K562 (cell line): ENCODE measurements at regions not wholly inside any gene's neighbourhood (a gene's known extent, or its start where the extent isn't known, plus 50 kb on each side); places are given as distances from the start of the nearest gene placed in this dataset.

Experiments used
- ATAC-seq: fragments of 200-7000 bp; cut with Tn5 transposase; 3 replicates; pipeline ENCODE4 v1.9.1; 2020; ENCODE audit warnings: moderate library complexity
- BruUV-seq: library from RNA; stranded (reverse); fragments of 400-500 nt; replicated peaks from 2 replicates; lab custom pipeline; 2021; lab: Mats Ljungman, UMichigan
- CTCF ChIA-PET: fragments of 300-600 bp; formaldehyde crosslinking; extraction: SDS; loops from one replicate; lab custom pipeline; 2021; ENCODE audit warnings: low intra/inter-chr PET ratio; lab: Yijun Ruan, JAX
- POLR2A ChIA-PET: fragments of 300-600, 350-650 bp; sonication (Branson Sonifier 250); formaldehyde crosslinking; extraction: SDS; loops from one replicate; lab custom pipeline; 2021; ENCODE audit warnings: antibody characterized with exemption, inconsistent platforms; lab: Yijun Ruan, JAX
- DNase-seq, 4 experiments: peaks; one replicate each; pipeline versions ENCODE4 v3.0.0 to v3.0.0-alpha.2; 2011 to 2018; ENCODE audit warnings: low spot score in 3 of 4, mixed read lengths in 3 of 4; ENCODE audit errors: extremely low read depth in 1 of 4
- FAIRE-seq: peaks from 2 replicates; lab custom pipeline; 2011; peaks lifted over from hg19 to GRCh38; lab: Jason Lieb, UNC
- H2AFZ ChIP-seq: 2 replicates; pipeline ENCODE4 v1.6.0; 2011; ENCODE audit warnings: low read depth, low read length, control low read depth, inconsistent platforms
- H3K27ac ChIP-seq: fragments of 200-600 bp; 3 replicates; pipeline ENCODE4 v1.8.0; 2011; ENCODE audit warnings: low read depth, mild to moderate bottlenecking, control low read depth, inconsistent platforms, low read length, moderate library complexity, mixed read lengths; ENCODE audit errors: extremely low read depth
- H3K27me3 ChIP-seq, 2 experiments: fragments of 300-600 bp in 1 of 2; 2 replicates in 1 of 2; 3 replicates in 1 of 2; pipeline versions ENCODE4 v1.6.0 to v1.8.0; 2011; ENCODE audit warnings: inconsistent platforms in 2 of 2, low read length in 2 of 2, mild to moderate bottlenecking in 1 of 2, mixed read lengths in 1 of 2, moderate library complexity in 1 of 2; ENCODE audit not compliant: control insufficient read depth in 2 of 2, insufficient read depth in 2 of 2
- H3K36me3 ChIP-seq: fragments of 300-600 bp; 3 replicates; pipeline ENCODE4 v1.8.0; 2011; ENCODE audit warnings: mild to moderate bottlenecking, low read length, inconsistent platforms; ENCODE audit not compliant: control insufficient read depth, insufficient read depth
- H3K4me1 ChIP-seq, 2 experiments: fragments of 200-600 bp in 1 of 2; replicated peaks in 1 of 2; 2 replicates in 1 of 2; 3 replicates in 1 of 2; pipeline versions ENCODE4 v1.5.1 to v1.8.0; 2011; ENCODE audit warnings: inconsistent platforms in 2 of 2, low read length in 2 of 2, mild to moderate bottlenecking in 1 of 2, mixed read lengths in 1 of 2, moderate library complexity in 1 of 2; ENCODE audit not compliant: control insufficient read depth in 2 of 2, insufficient read depth in 2 of 2
- H3K4me2 ChIP-seq: 2 replicates; pipeline ENCODE4 v1.6.1; 2011; ENCODE audit warnings: low read length, control low read depth, inconsistent platforms, mixed read lengths; ENCODE audit not compliant: insufficient read depth
- H3K4me3 ChIP-seq: fragments of 200-600 bp; sonication (generic), shearing (Covaris generic); 2 replicates; pipeline ENCODE4 v1.5.1; 2016; ENCODE audit warnings: control low read depth, inconsistent platforms
- H3K79me2 ChIP-seq: fragments of 200-600 bp; 3 replicates; pipeline ENCODE4 v1.8.0; 2011; ENCODE audit warnings: low read length, inconsistent platforms; ENCODE audit not compliant: control insufficient read depth, insufficient read depth
- H3K9ac ChIP-seq, 2 experiments: 2 replicates each; pipeline versions ENCODE4 v1.6.0 to v1.6.1; 2011; ENCODE audit warnings: low read depth in 2 of 2, low read length in 2 of 2, control low read depth in 1 of 2, inconsistent platforms in 1 of 2, mild to moderate bottlenecking in 1 of 2, mixed read lengths in 1 of 2; ENCODE audit not compliant: insufficient read depth in 1 of 2
- H3K9me1 ChIP-seq: one replicate; pipeline ENCODE4 v1.6.0; 2011; ENCODE audit warnings: inconsistent platforms, mild to moderate bottlenecking, low read length, moderate library complexity; ENCODE audit not compliant: control insufficient read depth, insufficient read depth
- H3K9me3 ChIP-seq: replicated peaks from 2 replicates; pipeline ENCODE4 v1.5.1; 2011; ENCODE audit warnings: low read depth, low read length, inconsistent platforms; ENCODE audit not compliant: control insufficient read depth, insufficient read depth
- H4K20me1 ChIP-seq: replicated peaks from 2 replicates; pipeline ENCODE4 v1.6.1; 2011; ENCODE audit warnings: low read length, inconsistent platforms, mixed read lengths; ENCODE audit not compliant: control insufficient read depth, insufficient read depth
- GABPB1 ChIP-seq: sonication (generic); formaldehyde crosslinking; IDR thresholded peaks from 2 replicates; pipeline ENCODE4 v1.8.0; 2022; ENCODE audit warnings: mild to moderate bottlenecking, missing genetic modification reagents
- HDAC3 ChIP-seq: fragments of 450-650 bp; IDR thresholded peaks from 2 replicates; pipeline ENCODE4 v1.6.1; 2018; ENCODE audit warnings: borderline replicate concordance, mild to moderate bottlenecking, moderate library complexity; ENCODE audit not compliant: partially characterized antibody
- HEY1 ChIP-seq: fragments of 250-450 bp; sonication (Bioruptor Pico); IDR thresholded peaks from 2 replicates; pipeline ENCODE4 v1.5.0; 2020; ENCODE audit warnings: mild to moderate bottlenecking, moderate library complexity, borderline replicate concordance
- MTA2 ChIP-seq: fragments of 450-650 bp; IDR thresholded peaks from 2 replicates; pipeline ENCODE4 v1.6.1; 2016; ENCODE audit warnings: low read depth
- PPARD ChIP-seq: fragments of 250-450 bp; sonication (Bioruptor Pico); IDR thresholded peaks from 2 replicates; pipeline ENCODE4 v1.8.0; 2022; ENCODE audit warnings: inconsistent platforms, mild to moderate bottlenecking, moderate library complexity
- TAF1 ChIP-seq: IDR thresholded peaks from 2 replicates; pipeline ENCODE4 v1.6.1; 2011; ENCODE audit warnings: mild to moderate bottlenecking, low read length, moderate library complexity; ENCODE audit not compliant: insufficient read depth, control insufficient read depth, severe bottlenecking; ENCODE audit errors: extremely low read depth
- TFAM ChIP-seq: fragments of 250-450 bp; sonication (Bioruptor Pico); conservative IDR thresholded peaks from 2 replicates; pipeline ENCODE4 v1.5.0; 2021; ENCODE audit warnings: mild to moderate bottlenecking, moderate library complexity
- ZBTB17 ChIP-seq: fragments of 450-650 bp; formaldehyde crosslinking; IDR thresholded peaks from 2 replicates; pipeline ENCODE4 v1.4.0; 2020; ENCODE audit warnings: mild to moderate bottlenecking
- ZFP30 ChIP-seq: fragments of 250-450 bp; sonication (Bioruptor Pico); IDR thresholded peaks from 2 replicates; pipeline ENCODE4 v1.8.0; 2022; ENCODE audit warnings: moderate library complexity, mild to moderate bottlenecking, inconsistent platforms, borderline replicate concordance
- ZNF121 ChIP-seq: sonication (generic); formaldehyde crosslinking; conservative IDR thresholded peaks from 2 replicates; pipeline ENCODE4 v1.8.0; 2022; ENCODE audit warnings: missing genetic modification reagents
- ZNF347 ChIP-seq: fragments of 450-650 bp; formaldehyde crosslinking; IDR thresholded peaks from 2 replicates; pipeline ENCODE4 v1.4.0; 2020; ENCODE audit warnings: low read depth, mild to moderate bottlenecking, moderate library complexity
- WGBS: fragments of 100-300 bp; shearing (Covaris generic); methylation state at CpG from one replicate; pipeline ENCODE4 v1.1.6; 2016; ENCODE audit warnings: low coverage, mixed read lengths; ENCODE audit not compliant: insufficient coverage; ENCODE audit errors: missing lambda C conversion rate; 5-methylcytosine and 5-hydroxymethylcytosine counted together
- in situ Hi-C: fragments of 300-500 bp; cut with MboI; formaldehyde crosslinking; loops from 4 replicates; pipeline ENCODE4 v1.15.0; 2018; ENCODE audit warnings: inconsistent platforms, mixed read lengths
- intact Hi-C: fragments of 100-400 bp; cut with micrococcal nuclease; formaldehyde crosslinking; loops from 2 replicates; pipeline ENCODE4 v1.14.2; 2022
- TF ChIP-seq, protein P1 (sequence below): fragments of 250-450 bp; sonication (Bioruptor Pico); IDR thresholded peaks from 2 replicates; pipeline ENCODE4 v1.4.0; 2020; ENCODE audit warnings: mild to moderate bottlenecking, moderate library complexity
- TF ChIP-seq, protein P2 (sequence below): fragments of 450-650 bp; IDR thresholded peaks from 2 replicates; pipeline ENCODE4 v1.6.1; 2018; ENCODE audit not compliant: partially characterized antibody
- TF ChIP-seq, protein P3 (sequence below): fragments of 450-650 bp; IDR thresholded peaks from 2 replicates; pipeline ENCODE4 v1.6.1; 2017; ENCODE audit warnings: antibody characterized with exemption

DNA sequence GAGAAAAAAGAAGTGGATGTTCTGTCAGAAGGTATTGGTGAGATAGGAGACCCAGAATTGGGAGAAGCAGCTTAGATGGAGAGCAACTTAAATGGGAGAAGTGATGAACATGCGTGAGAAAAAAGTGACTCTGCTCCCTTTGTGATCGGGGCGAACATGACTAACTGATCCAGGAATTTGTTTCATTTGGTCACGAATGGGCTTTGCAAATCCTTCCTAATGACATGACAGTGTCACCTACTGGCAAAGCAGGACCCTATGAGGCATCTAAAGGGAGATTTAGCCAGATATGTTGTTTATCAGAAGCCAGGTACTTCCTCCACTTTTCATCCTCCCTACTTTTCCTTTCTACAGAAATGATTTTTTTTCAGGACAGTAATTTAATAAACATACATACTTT, 787.4 kb upstream of the RGMB start:
- Histone ChIP-seq H3K9me3 (no peaks in the 10 kb centered on the region), H3K4me2 (no peak overlapping the region)
- WGBS = 0% methylated on average over 4 of the region's 4 CpGs
- TF ChIP-seq ZBTB17 (no peak), ZNF347 (CRISPR knock-in tag) (no peak), TFAM (CRISPR knock-in tag) (no peak), GABPB1 (CRISPR knock-in tag) (no peak), TAF1 (no peak), HEY1 (CRISPR knock-in tag) (no peak), HDAC3 (no peak), PPARD (CRISPR knock-in tag) (no peak), ZNF121 (no peak), MTA2 (no peak), ZFP30 (CRISPR knock-in tag) (no peak)
- TF ChIP-seq, protein P1, sequence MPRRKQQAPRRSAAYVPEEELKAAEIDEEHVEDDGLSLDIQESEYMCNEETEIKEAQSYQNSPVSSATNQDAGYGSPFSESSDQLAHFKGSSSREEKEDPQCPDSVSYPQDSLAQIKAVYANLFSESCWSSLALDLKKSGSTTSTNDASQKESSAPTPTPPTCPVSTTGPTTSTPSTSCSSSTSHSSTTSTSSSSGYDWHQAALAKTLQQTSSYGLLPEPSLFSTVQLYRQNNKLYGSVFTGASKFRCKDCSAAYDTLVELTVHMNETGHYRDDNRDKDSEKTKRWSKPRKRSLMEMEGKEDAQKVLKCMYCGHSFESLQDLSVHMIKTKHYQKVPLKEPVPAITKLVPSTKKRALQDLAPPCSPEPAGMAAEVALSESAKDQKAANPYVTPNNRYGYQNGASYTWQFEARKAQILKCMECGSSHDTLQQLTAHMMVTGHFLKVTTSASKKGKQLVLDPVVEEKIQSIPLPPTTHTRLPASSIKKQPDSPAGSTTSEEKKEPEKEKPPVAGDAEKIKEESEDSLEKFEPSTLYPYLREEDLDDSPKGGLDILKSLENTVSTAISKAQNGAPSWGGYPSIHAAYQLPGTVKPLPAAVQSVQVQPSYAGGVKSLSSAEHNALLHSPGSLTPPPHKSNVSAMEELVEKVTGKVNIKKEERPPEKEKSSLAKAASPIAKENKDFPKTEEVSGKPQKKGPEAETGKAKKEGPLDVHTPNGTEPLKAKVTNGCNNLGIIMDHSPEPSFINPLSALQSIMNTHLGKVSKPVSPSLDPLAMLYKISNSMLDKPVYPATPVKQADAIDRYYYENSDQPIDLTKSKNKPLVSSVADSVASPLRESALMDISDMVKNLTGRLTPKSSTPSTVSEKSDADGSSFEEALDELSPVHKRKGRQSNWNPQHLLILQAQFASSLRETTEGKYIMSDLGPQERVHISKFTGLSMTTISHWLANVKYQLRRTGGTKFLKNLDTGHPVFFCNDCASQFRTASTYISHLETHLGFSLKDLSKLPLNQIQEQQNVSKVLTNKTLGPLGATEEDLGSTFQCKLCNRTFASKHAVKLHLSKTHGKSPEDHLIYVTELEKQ (CRISPR knock-in tag) = no peak
- TF ChIP-seq, protein P2, sequence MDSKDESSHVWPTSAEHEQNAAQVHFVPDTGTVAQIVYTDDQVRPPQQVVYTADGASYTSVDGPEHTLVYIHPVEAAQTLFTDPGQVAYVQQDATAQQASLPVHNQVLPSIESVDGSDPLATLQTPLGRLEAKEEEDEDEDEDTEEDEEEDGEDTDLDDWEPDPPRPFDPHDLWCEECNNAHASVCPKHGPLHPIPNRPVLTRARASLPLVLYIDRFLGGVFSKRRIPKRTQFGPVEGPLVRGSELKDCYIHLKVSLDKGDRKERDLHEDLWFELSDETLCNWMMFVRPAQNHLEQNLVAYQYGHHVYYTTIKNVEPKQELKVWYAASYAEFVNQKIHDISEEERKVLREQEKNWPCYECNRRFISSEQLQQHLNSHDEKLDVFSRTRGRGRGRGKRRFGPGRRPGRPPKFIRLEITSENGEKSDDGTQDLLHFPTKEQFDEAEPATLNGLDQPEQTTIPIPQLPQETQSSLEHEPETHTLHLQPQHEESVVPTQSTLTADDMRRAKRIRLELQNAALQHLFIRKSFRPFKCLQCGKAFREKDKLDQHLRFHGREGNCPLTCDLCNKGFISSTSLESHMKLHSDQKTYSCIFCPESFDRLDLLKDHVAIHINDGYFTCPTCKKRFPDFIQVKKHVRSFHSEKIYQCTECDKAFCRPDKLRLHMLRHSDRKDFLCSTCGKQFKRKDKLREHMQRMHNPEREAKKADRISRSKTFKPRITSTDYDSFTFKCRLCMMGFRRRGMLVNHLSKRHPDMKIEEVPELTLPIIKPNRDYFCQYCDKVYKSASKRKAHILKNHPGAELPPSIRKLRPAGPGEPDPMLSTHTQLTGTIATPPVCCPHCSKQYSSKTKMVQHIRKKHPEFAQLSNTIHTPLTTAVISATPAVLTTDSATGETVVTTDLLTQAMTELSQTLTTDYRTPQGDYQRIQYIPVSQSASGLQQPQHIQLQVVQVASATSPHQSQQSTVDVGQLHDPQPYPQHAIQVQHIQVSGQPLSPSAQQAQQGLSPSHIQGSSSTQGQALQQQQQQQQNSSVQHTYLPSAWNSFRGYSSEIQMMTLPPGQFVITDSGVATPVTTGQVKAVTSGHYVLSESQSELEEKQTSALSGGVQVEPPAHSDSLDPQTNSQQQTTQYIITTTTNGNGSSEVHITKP = no peak
- TF ChIP-seq, protein P3, sequence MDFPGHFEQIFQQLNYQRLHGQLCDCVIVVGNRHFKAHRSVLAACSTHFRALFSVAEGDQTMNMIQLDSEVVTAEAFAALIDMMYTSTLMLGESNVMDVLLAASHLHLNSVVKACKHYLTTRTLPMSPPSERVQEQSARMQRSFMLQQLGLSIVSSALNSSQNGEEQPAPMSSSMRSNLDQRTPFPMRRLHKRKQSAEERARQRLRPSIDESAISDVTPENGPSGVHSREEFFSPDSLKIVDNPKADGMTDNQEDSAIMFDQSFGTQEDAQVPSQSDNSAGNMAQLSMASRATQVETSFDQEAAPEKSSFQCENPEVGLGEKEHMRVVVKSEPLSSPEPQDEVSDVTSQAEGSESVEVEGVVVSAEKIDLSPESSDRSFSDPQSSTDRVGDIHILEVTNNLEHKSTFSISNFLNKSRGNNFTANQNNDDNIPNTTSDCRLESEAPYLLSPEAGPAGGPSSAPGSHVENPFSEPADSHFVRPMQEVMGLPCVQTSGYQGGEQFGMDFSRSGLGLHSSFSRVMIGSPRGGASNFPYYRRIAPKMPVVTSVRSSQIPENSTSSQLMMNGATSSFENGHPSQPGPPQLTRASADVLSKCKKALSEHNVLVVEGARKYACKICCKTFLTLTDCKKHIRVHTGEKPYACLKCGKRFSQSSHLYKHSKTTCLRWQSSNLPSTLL = no peak

More for the DNA sequence above, 787.4 kb upstream of the RGMB start:
- no peaks in the 10 kb centered on the region for H3K9me1 ChIP-seq
- H3K4me1 ChIP-seq = no peaks in the 10 kb centered on the region
- H3K9ac ChIP-seq = no peak overlapping the region
- H3K4me3 ChIP-seq = no peak overlapping the region
- H3K36me3 ChIP-seq = no peaks in the 10 kb centered on the region
- no peaks in the 10 kb centered on the region for H3K27me3 ChIP-seq
- H2AFZ ChIP-seq = no peak overlapping the region
- H3K79me2 ChIP-seq = no peaks in the 10 kb centered on the region
- no peak for FAIRE-seq
- in situ Hi-C loops (no loop called here), intact Hi-C loops (no loop called here)
- no peak for ATAC-seq
- ChIA-PET CTCF (no interaction called here), POLR2A (no interaction called here)
- H3K27ac ChIP-seq = no peak overlapping the region
- BruUV-seq = no TSS peak
- no peaks in the 10 kb centered on the region for H4K20me1 ChIP-seq
- no peak for DNase-seq
